Nephron (organoid): ENCODE measurements at regions not wholly inside any gene's neighbourhood (a gene's known extent, or its start where the extent isn't known, plus 50 kb on each side); places are given as distances from the start of the nearest gene placed in this dataset.

Experiments
- H3K27ac Mint-ChIP-seq, 3 experiments: 2 replicates each; pipeline ENCODE4 v1.8.0; 2020; ENCODE audit warnings: mixed read lengths in 3 of 3, mild to moderate bottlenecking in 2 of 3, moderate library complexity in 1 of 3
- H3K27me3 Mint-ChIP-seq: 2 replicates; pipeline ENCODE4 v1.8.0; 2021; ENCODE audit warnings: low read depth, mild to moderate bottlenecking, moderate library complexity, mixed read lengths
- H3K36me3 Mint-ChIP-seq: 2 replicates; pipeline ENCODE4 v1.8.0; 2020; ENCODE audit warnings: low read depth, mixed read lengths
- H3K4me1 Mint-ChIP-seq: 2 replicates; pipeline ENCODE4 v1.8.0; 2020; ENCODE audit warnings: mixed read lengths
- H3K4me3 Mint-ChIP-seq, 3 experiments: 2 replicates each; pipeline ENCODE4 v1.8.0; 2020; ENCODE audit warnings: mild to moderate bottlenecking in 3 of 3, mixed read lengths in 3 of 3, moderate library complexity in 2 of 3
- H3K9me3 Mint-ChIP-seq: 2 replicates; pipeline ENCODE4 v1.8.0; 2020; ENCODE audit warnings: mixed read lengths
- CTCF ChIP-seq, 3 experiments: fragments of 200-600 bp; sonication (generic); IDR thresholded peaks; one replicate each; pipeline ENCODE4 v1.5.0; 2021; ENCODE audit warnings: antibody characterized with exemption in 3 of 3; ENCODE audit not compliant: unreplicated experiment in 3 of 3

- H3K4me3 Mint-ChIP-seq: no peak overlapping the region
- no peaks in the 10 kb centered on the region for H3K27me3 Mint-ChIP-seq
- no peaks in the 10 kb centered on the region for H3K36me3 Mint-ChIP-seq
- TF ChIP-seq CTCF (IDR thresholded peaks at IDR 0.05; ENCODE audit: unreplicated experiment in 3 of 3): no peak
- H3K9me3 Mint-ChIP-seq: no peaks in the 10 kb centered on the region
- H3K4me1 Mint-ChIP-seq: no peaks in the 10 kb centered on the region
- no peak overlapping the region for H3K27ac Mint-ChIP-seq
Measured at GRCh38 chr5:72741805-72742204, 74.7 kb upstream of the TNPO1 start.

GRCh38 chr5:72733810-72734209 lies 82.7 kb upstream of the TNPO1 start:
- Mint-ChIP-seq H3K27me3 (no peaks in the 10 kb centered on the region), H3K4me1 (no peaks in the 10 kb centered on the region), H3K27ac (no peak overlapping the region), H3K9me3 (peaks cover 30% of the 10 kb centered on the region), H3K4me3 (no peak overlapping the region), H3K36me3 (no peaks in the 10 kb centered on the region)
- no peak for TF ChIP-seq CTCF (IDR thresholded peaks at IDR 0.05; ENCODE audit: unreplicated experiment in 3 of 3)

- TF ChIP-seq CTCF (IDR thresholded peaks at IDR 0.05; ENCODE audit: unreplicated experiment in 3 of 3): no peak
- Mint-ChIP-seq H3K36me3 (no peaks in the 10 kb centered on the region), H3K9me3 (no peaks in the 10 kb centered on the region), H3K27me3 (no peaks in the 10 kb centered on the region), H3K4me1 (peaks cover 9% of the 10 kb centered on the region), H3K4me3 (no peak overlapping the region), H3K27ac (no peak overlapping the region)
Measured at GRCh38 chr5:72723581-72723980, 92.9 kb upstream of the TNPO1 start.

GRCh38 chr5:72722792-72723452 lies 93.5 kb upstream of the TNPO1 start:
- Mint-ChIP-seq H3K27ac (no peak overlapping the region), H3K4me1 (peaks cover 9% of the 10 kb centered on the region), H3K9me3 (no peaks in the 10 kb centered on the region), H3K36me3 (no peaks in the 10 kb centered on the region), H3K4me3 (no peak overlapping the region), H3K27me3 (no peaks in the 10 kb centered on the region)
- TF ChIP-seq CTCF (IDR thresholded peaks at IDR 0.05; ENCODE audit: unreplicated experiment in 3 of 3): no peak

- TF ChIP-seq CTCF (IDR thresholded peaks at IDR 0.05; ENCODE audit: unreplicated experiment in 3 of 3): no peak
- H3K4me3 Mint-ChIP-seq: no peak overlapping the region
- H3K27ac Mint-ChIP-seq: no peak overlapping the region
- H3K4me1 Mint-ChIP-seq: peaks cover 9% of the 10 kb centered on the region
- H3K27me3 Mint-ChIP-seq: no peaks in the 10 kb centered on the region
- H3K9me3 Mint-ChIP-seq: no peaks in the 10 kb centered on the region
- no peaks in the 10 kb centered on the region for H3K36me3 Mint-ChIP-seq
Measured at GRCh38 chr5:72721844-72722243, 94.6 kb upstream of the TNPO1 start.

GRCh38 chr5:72720205-72720604 lies 96.3 kb upstream of the TNPO1 start:
- Mint-ChIP-seq H3K27ac (no peak overlapping the region), H3K9me3 (no peaks in the 10 kb centered on the region), H3K27me3 (no peaks in the 10 kb centered on the region), H3K4me1 (peaks cover 9% of the 10 kb centered on the region), H3K36me3 (no peaks in the 10 kb centered on the region), H3K4me3 (no peak overlapping the region)
- TF ChIP-seq CTCF (IDR thresholded peaks at IDR 0.05; ENCODE audit: unreplicated experiment in 3 of 3): no peak
